GM21529 (cell line): ENCODE measurements at regions not wholly inside any gene's neighbourhood (a gene's known extent, or its start where the extent isn't known, plus 50 kb on each side); places are given as distances from the start of the nearest gene placed in this dataset.
"Not testable (repeated sequence)": the region's sequence is repeated elsewhere in the genome, so short reads cannot be mapped to it uniquely, and the experiment has no call there.

Experiments used
- ATAC-seq: cut with Tn5 transposase; IDR thresholded peaks from one replicate; pipeline ENCODE4 v1.9.1; 2021; ENCODE audit not compliant: unreplicated experiment

DNA sequence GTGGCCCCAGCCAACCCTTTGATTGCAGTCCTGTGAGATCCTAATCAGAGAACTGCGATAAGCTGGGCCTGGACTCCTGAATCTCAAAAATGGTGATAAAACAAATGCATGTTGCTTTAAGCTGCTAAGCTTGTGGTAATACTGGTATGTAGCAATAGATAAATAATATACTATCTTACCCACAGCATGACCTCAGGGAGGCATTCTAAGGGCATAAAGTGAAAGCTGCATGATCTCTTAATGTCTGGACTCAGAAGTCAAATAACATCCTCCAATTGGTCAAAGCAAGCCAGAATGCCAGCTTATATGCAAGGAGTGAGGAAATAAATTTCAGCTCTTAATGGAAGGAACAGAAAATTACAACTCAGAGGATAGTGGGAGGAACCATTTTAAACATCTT lies 246.1 kb downstream of the FSIP2 start:
- no peak for ATAC-seq

DNA sequence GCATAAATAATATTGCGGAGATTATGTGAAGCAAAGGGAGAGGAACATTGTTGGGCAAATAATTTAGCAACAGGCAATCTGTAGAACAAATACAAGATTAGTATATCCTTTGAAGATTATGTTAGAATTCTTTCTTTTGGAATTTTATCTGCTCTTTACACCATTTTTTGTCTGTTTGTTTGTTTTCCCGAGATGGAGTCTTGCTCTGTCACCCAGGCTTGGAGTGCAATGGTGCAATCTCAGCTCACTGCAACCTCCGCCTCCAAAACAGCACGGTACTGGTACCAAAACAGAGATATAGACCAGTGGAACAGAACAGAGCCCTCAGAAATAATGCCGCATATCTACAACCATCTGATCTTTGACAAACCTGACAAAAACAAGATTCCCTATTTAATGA lies 250.3 kb downstream of the FSIP2 start:
- ATAC-seq, result not testable (repeated sequence)

DNA sequence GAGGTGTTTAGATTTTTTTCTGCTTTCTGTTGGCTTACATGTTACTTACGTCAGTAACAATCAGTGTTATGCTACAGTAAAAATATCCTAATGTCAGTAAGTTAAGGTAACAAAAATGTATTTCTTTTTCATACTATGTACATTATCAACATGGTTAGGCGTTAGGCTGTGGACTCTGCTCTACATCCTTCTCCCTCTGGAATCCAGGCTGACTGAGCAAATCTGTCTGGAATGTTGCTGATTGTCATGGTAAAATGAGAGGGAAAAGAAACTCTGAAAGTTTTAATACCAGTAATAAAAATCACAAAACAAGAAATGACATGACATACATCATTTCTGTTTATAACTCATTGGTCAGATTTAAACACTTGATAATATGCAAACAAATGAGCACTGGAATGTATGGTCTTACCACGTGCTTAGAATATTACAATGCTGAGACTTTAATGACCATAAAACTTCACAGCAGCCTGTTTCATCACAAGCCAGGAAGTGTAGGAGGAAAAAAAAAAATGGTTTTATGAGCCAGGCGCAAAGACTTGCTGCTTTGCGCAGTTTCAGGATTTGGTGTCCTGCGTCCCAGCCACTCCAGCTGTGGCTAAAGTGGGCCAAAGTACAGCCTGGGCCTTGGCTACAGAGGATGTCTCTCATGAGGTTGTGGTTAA lies 252.4 kb downstream of the FSIP2 start:
- ATAC-seq, result no peak

DNA sequence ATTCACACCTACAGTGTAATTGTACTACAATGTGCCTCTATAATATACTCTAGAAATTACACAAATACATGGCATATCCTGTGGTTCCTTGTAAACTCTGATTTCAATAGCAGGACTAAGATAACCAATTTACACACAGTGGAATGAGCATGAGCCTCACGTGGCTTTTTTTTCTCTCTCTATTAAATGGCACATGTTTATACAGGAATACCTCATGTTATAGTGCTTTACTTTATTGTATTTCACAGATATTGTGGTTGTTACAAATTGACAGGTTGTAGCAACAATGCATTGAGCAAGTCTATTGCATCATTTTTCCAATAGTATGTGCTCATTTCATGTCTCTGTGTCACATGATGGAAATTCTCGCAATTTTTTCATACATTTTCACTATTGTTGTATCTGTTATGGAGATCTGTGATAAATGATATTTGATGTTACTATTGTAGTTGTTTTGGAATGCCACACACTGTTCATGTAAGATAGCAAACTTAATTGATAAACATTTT lies 260.0 kb downstream of the FSIP2 start:
- ATAC-seq, result no peak

DNA sequence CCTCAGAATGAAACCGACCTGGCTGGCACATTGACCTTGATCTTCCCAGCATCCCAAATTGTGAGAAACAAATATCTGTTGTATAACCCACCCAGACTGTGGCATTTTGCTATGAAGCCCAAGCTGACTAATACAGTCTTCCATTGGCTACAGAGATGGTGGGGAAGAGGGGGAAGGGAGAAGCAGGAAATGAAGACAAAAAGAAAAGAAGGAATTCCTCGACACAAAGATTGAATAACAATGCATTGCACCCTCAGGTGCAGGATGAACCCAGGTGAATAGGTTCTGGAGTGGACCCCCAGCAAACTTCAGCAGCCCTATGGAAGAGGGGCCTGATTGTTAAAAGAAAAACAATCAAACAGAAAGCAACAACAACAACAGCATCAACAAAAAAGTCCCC lies 270.7 kb downstream of the FSIP2 start:
- ATAC-seq, result no peak

DNA sequence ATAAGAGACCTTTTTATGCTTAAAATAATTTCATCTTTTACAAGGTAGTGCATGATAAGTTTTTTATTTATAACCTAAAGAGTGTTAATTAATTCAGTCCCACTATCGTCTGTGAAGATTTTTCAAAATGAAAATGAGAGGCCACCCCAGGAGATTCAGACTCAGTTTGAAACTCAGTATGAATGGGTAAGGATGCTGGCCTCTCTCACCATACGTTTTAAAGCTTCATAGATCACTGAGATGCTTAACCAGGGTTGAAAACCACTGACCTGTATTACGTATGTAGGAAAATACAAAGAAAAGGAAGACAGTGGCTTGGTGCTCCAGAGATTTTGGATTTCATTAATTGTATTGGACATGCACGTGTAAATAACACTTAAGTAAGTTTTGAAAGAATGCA lies 278.7 kb downstream of the FSIP2 start:
- ATAC-seq, result peak; percentile 42

DNA sequence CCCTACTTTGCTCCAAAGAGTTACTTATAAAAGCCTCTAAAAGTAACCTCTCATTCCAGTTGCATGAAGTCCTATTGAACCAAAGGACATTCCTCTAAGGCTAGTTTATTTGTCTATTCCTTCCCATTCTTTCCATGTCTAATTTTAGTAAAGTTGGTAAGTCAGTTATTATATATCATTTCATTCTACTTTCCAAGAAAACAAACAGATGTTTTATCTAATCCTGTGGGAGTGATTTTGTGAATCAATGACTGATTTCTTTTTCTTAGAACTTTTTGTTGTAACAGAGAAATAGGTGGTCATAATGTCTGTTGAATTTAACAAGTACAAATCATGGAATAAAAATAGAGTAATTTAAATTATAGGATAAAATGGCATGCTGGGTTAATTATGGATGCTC lies 286.3 kb downstream of the FSIP2 start:
- ATAC-seq, result no peak

DNA sequence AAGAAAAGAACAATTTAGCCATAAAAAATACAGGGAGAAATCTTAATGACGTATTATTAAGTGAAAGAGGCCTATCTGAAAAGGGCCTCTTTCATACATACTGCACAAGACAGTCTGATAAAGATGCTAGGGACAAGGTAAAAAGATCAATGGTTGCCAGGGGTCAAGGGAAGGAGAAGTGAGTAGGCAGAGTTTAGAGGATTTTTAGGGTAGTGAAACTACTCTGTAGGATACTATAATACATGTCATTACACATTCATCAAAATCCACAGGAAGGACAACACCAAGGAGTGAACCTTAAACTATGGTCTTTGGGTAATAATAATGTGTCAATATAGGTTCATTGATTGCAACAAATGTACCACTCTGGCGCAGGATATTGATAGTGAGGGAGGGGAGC lies 289.3 kb downstream of the FSIP2 start:
- peak; percentile 60 for ATAC-seq

DNA sequence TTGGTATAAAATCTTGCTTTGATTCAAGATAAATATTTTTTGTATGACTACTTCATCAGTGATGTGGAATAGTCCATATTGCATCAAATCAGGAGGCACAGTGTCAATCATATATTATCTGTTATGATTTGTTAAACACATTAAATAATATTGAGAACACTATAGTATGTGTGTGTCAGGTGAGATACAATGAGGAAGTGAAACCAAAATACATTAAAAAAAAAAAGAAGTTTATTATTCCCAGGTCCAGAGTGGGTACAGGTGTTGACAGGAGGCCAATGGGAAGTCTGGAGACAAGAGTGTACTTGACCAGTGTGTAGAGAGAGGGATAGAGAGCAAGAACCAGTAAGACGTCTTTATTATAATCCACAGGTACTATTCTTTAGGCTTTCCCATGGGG lies 292.6 kb downstream of the FSIP2 start:
- peak; percentile 57 for ATAC-seq

DNA sequence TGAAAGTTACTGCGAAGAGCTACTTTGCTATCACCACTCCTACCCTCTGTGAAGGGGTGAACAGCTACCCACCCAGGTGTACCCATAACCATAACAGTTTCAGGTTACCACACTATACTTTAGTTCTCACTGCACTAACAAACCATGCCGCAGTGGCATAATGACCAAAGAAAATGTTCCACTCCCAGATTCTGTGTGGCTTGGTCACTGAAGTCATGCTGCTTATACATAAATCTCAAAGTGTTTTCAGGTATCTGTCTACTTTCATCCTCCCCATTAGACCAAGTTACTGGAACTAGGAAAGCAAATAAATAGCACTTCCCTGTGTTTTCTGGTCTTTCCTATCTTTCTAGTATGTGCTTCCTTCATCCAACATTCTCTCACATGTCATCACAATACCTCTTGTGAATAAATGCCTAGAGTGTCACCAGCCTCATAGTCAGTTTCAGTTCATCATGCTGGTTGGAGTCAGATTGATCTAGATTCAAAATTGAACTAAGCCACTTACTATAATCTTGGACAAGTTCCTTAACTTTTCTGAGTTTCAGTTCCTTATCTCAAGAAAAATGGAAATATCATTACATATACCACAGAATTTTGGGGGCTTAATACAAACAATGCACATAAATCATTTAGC lies 293.6 kb downstream of the FSIP2 start:
- ATAC-seq, result no peak

DNA sequence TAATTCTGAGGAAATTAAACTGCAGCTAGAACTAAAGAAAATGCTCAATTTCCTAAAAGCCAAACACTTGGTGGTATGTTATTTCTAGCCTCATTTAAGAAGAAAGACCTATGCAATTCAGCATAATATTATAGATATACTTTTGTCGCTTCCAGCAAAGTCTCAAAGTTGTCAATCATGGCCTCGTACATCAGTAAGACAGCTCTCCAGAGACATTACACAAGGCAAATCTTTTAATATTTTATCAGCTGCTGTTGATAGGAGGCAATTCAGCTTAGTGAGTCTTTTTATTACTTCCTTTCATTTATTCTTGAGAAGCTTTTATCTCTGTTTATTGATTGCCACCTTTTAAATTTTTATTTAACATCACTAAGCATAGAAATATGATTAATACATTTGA lies 294.3 kb downstream of the FSIP2 start:
- ATAC-seq, result no peak

DNA sequence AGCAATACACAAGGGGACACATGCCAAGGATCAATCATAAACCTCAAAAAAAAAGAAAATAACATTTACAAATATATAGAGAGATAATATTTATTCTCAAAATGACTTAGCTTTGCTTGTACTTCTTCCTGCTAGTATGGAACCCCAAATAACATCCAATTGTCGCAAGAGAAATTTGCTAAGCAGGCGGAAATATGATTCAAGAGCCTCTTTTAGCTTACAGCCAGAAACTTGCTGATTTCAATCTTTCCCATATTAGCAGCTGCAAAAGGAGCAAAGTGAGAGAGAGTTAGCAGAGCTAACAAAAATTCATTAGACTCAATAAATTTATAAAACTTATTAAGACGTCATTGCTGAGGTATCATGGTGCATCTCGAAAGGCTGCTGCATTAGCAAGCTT lies 294.9 kb downstream of the FSIP2 start:
- ATAC-seq, result no peak

DNA sequence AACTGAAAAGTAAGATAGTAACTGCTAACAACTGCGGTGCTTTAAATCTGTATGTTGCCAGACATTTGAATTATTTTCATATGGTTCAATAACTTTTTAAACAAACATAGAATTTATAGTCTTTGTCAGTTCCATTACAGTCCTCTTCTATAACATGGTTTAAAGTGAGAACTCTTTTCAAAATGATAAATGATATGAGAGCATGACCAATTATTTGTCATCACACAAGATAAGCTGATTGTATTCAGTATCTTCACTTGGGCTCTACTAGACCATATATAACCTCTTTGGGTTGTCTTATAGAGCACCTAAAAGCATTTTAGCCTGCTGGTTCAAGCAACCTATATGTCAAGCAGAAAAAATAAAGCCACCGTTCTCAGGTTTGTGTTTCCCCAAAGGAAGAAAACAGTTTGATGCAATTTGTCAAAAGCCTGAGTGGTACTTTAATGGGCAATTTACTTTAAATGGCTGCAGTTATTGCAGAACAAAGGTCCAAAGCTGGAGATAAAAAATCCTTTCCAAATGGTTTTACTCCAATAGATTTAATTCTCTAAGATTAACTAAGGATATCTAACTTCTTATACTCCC lies 298.4 kb downstream of the FSIP2 start:
- no peak for ATAC-seq

DNA sequence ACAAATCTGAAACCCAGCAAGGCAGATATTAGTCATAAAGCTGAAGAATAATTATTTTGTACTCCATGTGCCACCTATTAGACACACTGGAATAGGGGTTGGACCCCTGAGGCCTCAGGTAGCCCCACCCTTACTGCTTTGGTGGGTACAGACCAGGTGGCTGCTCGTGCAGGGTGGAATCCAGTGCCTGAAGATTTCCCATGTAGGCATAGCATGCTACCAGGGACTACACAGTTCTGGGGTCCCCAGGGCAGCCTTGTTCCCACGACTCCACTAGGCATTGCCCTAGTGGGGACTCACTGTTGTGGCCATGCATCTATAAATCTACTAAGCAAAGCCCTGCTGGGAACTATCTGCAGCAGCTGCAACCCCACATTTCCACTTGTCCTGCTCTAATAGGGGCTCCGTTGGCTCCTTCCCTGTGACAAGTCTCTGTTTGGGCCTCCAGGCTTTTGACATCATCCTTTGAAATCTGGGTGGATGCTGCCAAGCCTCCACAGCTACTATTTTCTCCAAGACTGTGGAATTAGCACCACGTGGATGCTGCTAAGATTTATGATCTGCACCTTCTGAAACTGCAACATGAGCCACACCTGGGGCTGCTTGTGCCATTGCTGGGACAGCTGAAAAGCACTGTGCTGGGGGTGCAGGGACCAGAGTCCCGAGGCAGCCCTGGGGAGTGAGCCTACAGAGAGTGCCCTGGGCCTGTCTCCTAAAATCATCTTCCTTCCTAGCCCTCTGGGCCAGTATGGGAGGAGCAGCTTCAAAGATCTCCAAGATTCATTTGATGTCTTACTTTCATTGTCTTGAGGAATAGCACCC lies 303.8 kb downstream of the FSIP2 start:
- ATAC-seq, result no peak

DNA sequence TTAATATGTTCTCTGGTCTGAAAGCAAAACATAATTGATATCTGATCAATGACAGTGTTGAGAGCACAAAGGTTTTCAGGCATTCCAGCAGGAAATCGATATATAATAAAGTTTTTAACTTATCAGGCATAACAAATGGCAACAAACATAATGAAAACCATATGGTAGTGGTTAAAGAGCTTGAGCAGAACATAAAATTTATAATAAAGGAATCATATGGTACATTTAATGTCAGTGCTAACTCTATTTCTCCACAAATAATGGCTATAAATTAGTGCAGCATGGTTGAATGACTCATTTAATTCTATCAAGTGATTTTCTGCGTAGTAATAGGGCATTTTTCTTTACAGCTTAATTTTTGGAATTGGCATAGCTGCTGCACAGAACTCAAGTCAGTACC lies 306.2 kb downstream of the FSIP2 start:
- ATAC-seq, result no peak

DNA sequence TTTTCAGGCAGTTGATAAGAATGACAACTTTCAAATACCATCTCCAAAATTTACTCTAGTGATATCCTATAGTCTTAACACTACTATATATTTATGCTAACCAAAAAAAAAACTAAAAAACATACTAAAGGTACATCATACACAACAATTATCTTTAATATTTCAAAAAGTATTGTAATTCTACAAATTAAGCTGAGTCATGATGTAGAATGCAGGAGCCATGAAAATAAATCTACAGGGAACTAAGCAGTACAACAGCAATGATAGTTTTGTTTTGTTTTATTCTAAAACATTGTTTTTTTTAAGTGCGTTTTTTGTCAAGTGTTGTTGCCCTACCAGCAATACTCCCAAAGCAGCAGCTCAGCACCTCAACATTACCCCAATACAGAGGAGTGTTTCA lies 314.3 kb downstream of the FSIP2 start:
- no peak for ATAC-seq

DNA sequence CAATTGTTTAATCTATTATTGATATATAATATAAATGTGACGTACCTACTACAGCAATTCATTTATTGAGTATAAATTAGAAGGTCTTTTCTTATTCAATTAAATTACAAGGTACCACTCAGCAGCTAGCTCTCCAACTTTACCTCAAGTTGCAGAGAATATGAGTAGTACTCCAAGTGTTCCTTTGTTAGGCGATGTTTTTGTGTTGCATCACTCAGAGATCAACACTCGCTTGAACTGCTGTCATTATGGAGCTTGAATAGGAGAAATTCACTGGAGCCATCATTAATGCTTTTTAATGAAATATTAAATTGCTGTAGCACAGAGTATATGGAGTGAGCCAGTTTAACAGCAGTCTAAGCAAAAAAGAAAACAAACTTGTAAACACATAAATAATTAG lies 320.0 kb downstream of the FSIP2 start:
- no peak for ATAC-seq

DNA sequence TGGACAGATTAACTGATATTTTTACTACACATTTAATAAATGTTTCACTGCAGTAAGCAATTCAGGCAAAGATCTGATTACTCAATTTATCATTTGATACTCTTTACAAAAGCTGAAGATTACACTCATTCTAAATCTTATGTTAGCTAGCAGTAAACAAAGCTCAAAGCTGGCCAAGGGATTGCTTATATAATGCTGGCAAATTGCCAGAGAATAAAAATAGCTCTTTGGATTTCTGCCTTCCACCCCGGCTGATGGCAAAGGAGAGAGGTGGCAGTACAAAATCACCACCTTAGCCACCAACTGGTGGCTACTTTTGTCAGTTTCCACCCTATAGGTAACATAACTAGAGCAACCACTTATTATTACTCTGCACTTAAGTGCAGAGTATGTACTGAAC lies 320.5 kb downstream of the FSIP2 start:
- no peak for ATAC-seq

DNA sequence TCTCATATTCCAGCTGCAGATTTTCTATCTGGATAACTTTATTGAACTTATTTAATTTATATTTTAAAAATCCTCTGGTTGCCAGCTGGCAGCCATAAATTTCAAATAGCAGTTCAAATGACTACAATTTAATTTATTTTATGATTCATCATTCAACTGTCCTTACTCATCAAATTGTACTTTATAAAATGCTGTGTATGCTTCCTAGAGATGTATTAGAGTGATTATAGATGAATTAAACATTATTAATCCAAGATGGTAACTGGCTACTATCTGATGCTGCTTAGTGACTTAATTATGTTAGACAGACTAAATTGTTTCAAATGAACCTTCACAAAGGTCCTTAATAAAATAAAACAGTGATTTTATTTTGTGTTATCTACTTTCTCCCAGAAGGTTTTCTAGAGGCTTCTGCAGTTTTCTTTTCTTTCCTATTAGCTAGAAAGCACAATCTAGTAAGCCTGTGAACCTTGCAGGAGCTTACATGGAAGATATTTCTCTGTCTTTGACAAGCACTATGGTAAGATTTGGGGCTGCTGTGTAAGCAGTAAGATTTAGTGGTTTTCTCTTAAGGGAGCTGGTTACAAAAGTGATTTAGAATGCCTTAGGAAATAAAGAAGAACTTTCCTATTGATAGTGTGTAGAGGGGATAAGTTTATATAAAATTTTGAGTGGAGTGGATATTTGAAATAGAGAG lies 322.3 kb downstream of the FSIP2 start:
- ATAC-seq, result no peak

DNA sequence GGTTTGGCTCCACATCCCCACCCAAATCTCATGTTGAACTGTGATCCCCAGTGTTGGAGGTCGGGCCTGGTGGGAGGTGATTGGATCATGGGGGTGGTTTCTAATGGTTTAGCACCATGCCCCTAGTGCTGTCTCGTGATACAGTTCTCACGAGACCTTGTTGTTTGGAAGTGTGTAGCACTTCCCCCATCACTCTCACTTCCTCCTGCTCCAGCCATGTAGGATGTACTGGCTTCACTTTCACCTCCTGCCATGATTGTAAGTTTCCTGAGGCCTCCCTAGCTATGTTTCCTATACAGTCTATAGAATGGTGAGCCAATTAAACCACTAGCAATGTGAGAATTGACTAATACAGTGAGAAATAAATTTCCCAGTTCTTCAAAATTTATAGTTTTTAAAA lies 325.9 kb downstream of the FSIP2 start:
- no peak for ATAC-seq

DNA sequence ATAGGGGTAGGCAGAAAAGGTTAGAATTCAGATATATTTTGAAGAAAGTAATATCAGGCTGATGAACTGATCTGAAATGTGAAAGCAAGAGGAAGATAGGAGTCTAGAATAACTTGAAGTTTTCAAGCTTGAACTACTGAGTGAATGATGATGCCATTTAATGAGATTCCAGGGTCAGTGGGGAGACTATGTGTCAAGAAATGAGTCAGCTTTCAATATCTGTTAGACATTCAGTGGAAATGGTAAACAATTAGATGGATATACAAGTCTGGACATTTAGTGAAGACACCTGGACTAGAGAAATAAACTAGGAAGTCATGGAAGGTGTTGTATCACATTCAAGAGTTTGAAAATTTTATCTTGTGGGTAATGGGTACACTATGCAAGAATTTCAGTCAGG lies 326.9 kb downstream of the FSIP2 start:
- no peak for ATAC-seq
